Fibroblast of villous mesenchyme (primary cell): ENCODE measurements at regions not wholly inside any gene's neighbourhood (a gene's known extent, or its start where the extent isn't known, plus 50 kb on each side); places are given as distances from the start of the nearest gene placed in this dataset.
A peak's percentile ranks its signal among the peaks of the same experiment; 100 is the strongest.

Source experiments
- DNase-seq: peaks from one replicate; pipeline ENCODE4 v3.0.0-alpha.2; 2010; ENCODE audit warnings: low read depth
- H3K4me3 ChIP-seq: 2 replicates; pipeline ENCODE4 v1.5.1; 2011; ENCODE audit warnings: low read depth, mild to moderate bottlenecking, low read length
- CTCF ChIP-seq: IDR thresholded peaks from 2 replicates; pipeline ENCODE4 v1.5.1; 2012; ENCODE audit warnings: low read depth, mild to moderate bottlenecking, low read length; ENCODE audit not compliant: insufficient read depth

GRCh38 chr7:124323597-124323996 lies 290.7 kb upstream of the TMEM229A start:
- no peak overlapping the region for H3K4me3 ChIP-seq
- DNase-seq: no peak
- no peak for TF ChIP-seq CTCF

- no peak overlapping the region for H3K4me3 ChIP-seq
- peak; percentile 2 for DNase-seq
- no peak for TF ChIP-seq CTCF
Observed at GRCh38 chr7:124322561-124322960, 289.7 kb upstream of the TMEM229A start.

- peak; percentile 19 for DNase-seq
- no peak for TF ChIP-seq CTCF
- H3K4me3 ChIP-seq: no peak overlapping the region
Observed at GRCh38 chr7:124318721-124319450, 286.0 kb upstream of the TMEM229A start.

- H3K4me3 ChIP-seq: no peak overlapping the region
- no peak for TF ChIP-seq CTCF
- peak; percentile 41 for DNase-seq
Observed at GRCh38 chr7:124310934-124311390, 278.1 kb upstream of the TMEM229A start.

GRCh38 chr7:124308384-124308783 lies 275.5 kb upstream of the TMEM229A start:
- TF ChIP-seq CTCF: no peak
- no peak for DNase-seq
- no peak overlapping the region for H3K4me3 ChIP-seq

GRCh38 chr7:124295289-124295688 lies 262.4 kb upstream of the TMEM229A start:
- DNase-seq: no peak
- no peak for TF ChIP-seq CTCF
- no peak overlapping the region for H3K4me3 ChIP-seq

- no peak for TF ChIP-seq CTCF
- no peak for DNase-seq
- H3K4me3 ChIP-seq: no peak overlapping the region
Observed at GRCh38 chr7:124284937-124285336, 252.1 kb upstream of the TMEM229A start.
